Stimulated activated naive CD8-positive, alpha-beta T cell treated with anti-CD3 and anti-CD28 coated beads, Interleukin-15, Interleukin-2, amounts not matched to agents 100 ng/mL and 50 ng/mL, for 24 hours (primary cell): ENCODE measurements at regions not wholly inside any gene's neighbourhood (a gene's known extent, or its start where the extent isn't known, plus 50 kb on each side); places are given as distances from the start of the nearest gene placed in this dataset.

Source experiments
- H3K27ac Mint-ChIP-seq: one replicate; pipeline ENCODE4 v1.8.0; 2021; ENCODE audit warnings: mild to moderate bottlenecking, mixed read lengths
- H3K27me3 Mint-ChIP-seq: one replicate; pipeline ENCODE4 v1.8.0; 2021; ENCODE audit warnings: mixed read lengths
- H3K36me3 Mint-ChIP-seq: one replicate; pipeline ENCODE4 v1.8.0; 2021; ENCODE audit warnings: low read depth, mixed read lengths
- H3K4me1 Mint-ChIP-seq: one replicate; pipeline ENCODE4 v1.8.0; 2021; ENCODE audit warnings: low read depth, mixed read lengths
- H3K4me3 Mint-ChIP-seq: one replicate; pipeline ENCODE4 v1.8.0; 2021; ENCODE audit warnings: mild to moderate bottlenecking, mixed read lengths
- H3K9me3 Mint-ChIP-seq: one replicate; pipeline ENCODE4 v1.8.0; 2021; ENCODE audit warnings: mixed read lengths

GRCh38 chr15:96170979-96171739 lies 159.3 kb upstream of the NR2F2 start:
- Mint-ChIP-seq H3K9me3 (peaks cover 12% of the 10 kb centered on the region), H3K4me1 (no peaks in the 10 kb centered on the region), H3K36me3 (no peaks in the 10 kb centered on the region), H3K4me3 (no peak overlapping the region), H3K27me3 (peaks cover 17% of the 10 kb centered on the region), H3K27ac (no peak overlapping the region)

DNA sequence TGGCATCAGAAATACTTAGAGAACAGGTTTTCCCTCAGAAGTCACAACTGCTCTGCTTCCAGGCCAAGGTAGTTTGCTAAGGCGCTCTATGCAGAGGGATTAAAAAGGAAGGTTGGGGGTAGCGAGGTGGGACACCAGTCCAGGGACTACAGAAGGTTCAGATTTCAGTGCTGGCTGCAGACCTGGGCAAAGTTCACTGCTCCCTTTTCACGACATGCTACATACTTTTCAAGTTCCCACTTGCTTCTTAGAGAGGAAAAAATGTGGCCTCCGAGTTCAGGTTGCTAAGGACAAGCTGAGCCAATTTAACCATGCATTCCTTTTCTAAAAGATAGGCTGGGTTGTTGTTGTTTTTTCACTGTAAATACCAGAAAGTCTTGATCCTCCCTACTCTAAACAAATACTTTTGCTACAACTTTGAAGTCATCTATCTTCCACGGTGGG lies 158.6 kb upstream of the NR2F2 start:
- Mint-ChIP-seq H3K4me3 (no peak overlapping the region), H3K36me3 (no peaks in the 10 kb centered on the region), H3K4me1 (no peaks in the 10 kb centered on the region), H3K27ac (no peak overlapping the region), H3K27me3 (peaks cover 10% of the 10 kb centered on the region), H3K9me3 (peaks cover 12% of the 10 kb centered on the region)

DNA sequence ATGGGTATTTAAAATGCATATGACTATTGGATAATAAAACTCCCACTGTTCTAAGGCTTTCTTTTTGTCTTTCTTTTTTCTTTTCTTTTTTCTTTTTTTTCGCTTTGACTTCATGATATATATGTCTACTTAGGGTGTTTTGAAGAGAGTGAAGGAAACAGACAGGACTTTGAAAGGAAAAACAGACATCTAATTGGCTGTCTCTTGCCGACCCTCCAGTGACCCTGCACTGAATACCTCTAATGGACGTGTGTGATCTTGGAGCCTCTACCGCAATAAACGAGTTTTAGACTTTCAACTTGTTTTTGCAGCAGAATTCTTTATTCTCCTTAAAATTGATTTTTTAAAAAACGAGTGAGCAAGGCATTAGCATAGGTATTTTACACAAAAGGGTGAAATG lies 158.1 kb upstream of the NR2F2 start:
- H3K4me3 Mint-ChIP-seq = no peak overlapping the region
- H3K9me3 Mint-ChIP-seq = peaks cover 12% of the 10 kb centered on the region
- peaks cover 7% of the 10 kb centered on the region for H3K27me3 Mint-ChIP-seq
- no peaks in the 10 kb centered on the region for H3K4me1 Mint-ChIP-seq
- H3K27ac Mint-ChIP-seq = no peak overlapping the region
- H3K36me3 Mint-ChIP-seq = no peaks in the 10 kb centered on the region

GRCh38 chr15:96176831-96177230 lies 153.7 kb upstream of the NR2F2 start:
- Mint-ChIP-seq H3K4me1 (no peaks in the 10 kb centered on the region), H3K4me3 (no peak overlapping the region), H3K27ac (no peak overlapping the region), H3K36me3 (no peaks in the 10 kb centered on the region), H3K27me3 (peaks cover 4% of the 10 kb centered on the region), H3K9me3 (no peaks in the 10 kb centered on the region)

DNA sequence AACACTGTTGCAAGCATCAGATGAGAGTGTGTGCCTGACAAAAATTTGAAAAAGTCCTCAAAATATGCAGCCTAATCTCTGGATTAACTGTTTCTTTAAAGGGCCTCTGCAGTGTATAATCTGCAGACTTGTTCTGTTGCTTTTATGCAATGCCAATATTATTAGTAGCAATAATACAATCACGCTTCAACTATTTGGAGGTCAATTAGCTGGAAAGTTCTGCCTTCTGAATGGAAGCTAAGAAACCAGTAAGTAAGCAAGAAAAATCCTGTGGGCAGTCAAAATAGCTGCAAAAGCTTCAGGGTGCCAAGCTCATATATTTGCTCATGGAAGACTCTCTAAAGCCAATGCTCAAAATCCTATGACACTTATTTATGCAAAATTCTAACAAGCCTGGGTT lies 153.2 kb upstream of the NR2F2 start:
- Mint-ChIP-seq H3K4me1 (no peaks in the 10 kb centered on the region), H3K27me3 (peaks cover 4% of the 10 kb centered on the region), H3K36me3 (no peaks in the 10 kb centered on the region), H3K27ac (no peak overlapping the region), H3K4me3 (no peak overlapping the region), H3K9me3 (no peaks in the 10 kb centered on the region)

DNA sequence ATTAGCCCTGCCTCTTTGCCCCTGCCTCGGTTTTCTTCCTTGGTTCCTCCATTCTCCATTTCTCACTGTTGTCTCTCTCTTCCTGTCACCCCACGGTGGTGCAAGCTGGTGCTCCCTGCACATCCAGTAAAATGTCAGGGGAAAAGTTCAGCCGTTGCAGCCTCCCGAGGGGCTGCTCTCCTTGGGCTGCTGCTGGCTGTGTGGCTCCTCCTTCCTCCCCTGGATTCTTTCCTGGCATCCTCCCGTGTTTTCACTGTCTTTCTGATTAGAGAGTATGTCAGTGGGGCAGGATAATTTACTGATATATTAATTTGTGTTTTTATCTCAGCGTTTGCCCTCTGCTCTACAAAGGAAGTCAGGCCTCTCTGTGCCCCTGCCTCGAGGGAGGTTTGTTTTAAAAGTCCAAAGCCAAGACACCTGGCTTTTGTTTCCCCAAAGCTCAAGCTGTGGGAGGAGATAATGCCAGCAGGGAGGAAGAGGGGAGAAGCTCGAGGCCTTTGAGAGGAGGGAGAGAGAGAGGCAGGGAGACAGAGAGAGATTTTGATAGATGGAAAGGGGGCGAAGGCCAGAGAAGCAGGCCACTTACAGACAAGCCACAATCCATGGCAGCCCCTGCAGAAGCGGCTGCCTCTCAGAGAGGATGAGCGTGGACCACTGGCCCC lies 150.3 kb upstream of the NR2F2 start:
- Mint-ChIP-seq H3K27ac (no peak overlapping the region), H3K9me3 (no peaks in the 10 kb centered on the region), H3K4me1 (no peaks in the 10 kb centered on the region), H3K4me3 (no peak overlapping the region), H3K27me3 (peaks cover 4% of the 10 kb centered on the region), H3K36me3 (no peaks in the 10 kb centered on the region)

DNA sequence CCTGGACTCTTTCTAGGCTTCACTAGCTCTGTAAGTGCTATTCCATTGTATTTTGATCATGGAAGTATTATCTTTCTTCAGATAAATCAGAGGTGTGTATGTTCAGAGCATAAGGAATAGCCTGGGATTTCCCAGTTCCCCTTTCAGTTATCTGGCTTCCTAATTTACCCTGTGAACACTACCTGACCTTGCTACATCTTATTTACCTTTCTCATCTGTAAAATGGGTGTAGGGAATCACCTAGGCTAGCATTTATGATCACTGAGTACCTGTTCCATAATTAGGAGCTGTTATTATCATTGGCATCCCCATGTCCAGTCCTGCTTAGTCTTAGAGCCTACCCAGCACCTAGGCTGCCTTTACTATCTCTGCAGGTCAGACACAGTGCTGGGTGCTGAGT lies 149.3 kb upstream of the NR2F2 start:
- Mint-ChIP-seq H3K4me1 (no peaks in the 10 kb centered on the region), H3K27ac (no peak overlapping the region), H3K9me3 (no peaks in the 10 kb centered on the region), H3K27me3 (peaks cover 4% of the 10 kb centered on the region), H3K36me3 (no peaks in the 10 kb centered on the region), H3K4me3 (no peak overlapping the region)

- H3K36me3 Mint-ChIP-seq = no peaks in the 10 kb centered on the region
- no peak overlapping the region for H3K4me3 Mint-ChIP-seq
- no peaks in the 10 kb centered on the region for H3K9me3 Mint-ChIP-seq
- no peaks in the 10 kb centered on the region for H3K4me1 Mint-ChIP-seq
- peaks cover 4% of the 10 kb centered on the region for H3K27me3 Mint-ChIP-seq
- no peak overlapping the region for H3K27ac Mint-ChIP-seq
These were observed 148.6 kb upstream of the NR2F2 start for GRCh38 chr15:96181873-96182301.

DNA sequence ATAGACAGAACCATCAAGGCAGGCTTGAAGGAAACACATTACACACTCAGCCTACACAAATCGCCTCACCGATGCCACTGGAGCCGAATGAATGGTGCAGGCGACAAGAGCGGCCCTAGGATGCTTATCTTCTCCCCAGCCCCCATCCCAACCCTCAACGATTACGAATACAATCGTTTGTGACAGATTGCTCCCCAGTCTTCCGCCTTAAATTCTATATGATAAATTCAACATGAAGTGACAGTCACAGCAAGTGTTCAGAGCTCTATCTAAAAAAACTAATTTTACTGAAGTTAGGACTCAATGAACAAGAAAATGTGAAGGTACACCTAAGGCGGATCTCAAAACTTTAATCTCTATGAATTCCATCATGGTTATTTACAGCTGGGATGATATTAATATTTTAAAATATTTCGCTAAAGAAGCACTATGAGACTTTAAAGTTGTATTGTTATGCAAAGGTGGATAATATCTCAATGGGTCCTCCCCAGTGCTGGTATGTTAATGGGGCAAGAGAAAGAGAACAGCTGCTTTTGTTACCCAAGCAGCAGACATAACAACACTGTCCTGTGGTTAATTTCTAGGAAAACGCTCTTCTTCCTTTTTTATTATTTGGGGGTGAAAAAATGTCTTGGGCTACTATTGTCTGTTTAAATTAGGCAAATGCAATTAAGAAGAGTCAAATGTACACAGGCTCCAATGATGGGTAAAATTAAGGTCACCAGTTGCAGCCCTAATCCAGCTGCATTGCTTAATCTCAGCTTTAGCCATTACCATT lies 147.6 kb upstream of the NR2F2 start:
- Mint-ChIP-seq H3K36me3 (no peaks in the 10 kb centered on the region), H3K4me1 (no peaks in the 10 kb centered on the region), H3K27me3 (peaks cover 4% of the 10 kb centered on the region), H3K4me3 (no peak overlapping the region), H3K27ac (no peak overlapping the region), H3K9me3 (no peaks in the 10 kb centered on the region)

GRCh38 chr15:96183514-96183850 lies 147.0 kb upstream of the NR2F2 start:
- Mint-ChIP-seq H3K27me3 (peaks cover 4% of the 10 kb centered on the region), H3K27ac (no peak overlapping the region), H3K9me3 (no peaks in the 10 kb centered on the region), H3K4me1 (no peaks in the 10 kb centered on the region), H3K4me3 (no peak overlapping the region), H3K36me3 (no peaks in the 10 kb centered on the region)

DNA sequence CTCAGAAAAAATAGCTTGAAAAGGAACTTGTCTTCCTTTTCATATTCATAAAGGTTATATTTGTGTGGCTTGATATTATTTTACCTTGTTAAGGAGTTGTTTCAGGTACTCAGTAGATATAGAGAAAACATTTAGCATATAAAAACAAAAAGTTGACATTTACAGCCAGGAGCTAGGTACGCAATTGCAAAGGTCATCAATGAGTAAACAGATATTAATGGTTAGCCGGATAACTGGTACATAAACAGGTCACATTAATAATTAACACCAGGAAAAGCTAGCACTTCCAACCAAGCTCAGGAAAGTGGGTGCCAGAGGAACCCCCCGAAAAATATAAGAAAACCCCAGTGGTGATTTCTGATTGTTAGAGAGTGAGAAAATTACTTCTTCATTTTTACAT lies 146.6 kb upstream of the NR2F2 start:
- Mint-ChIP-seq H3K4me1 (no peaks in the 10 kb centered on the region), H3K27ac (no peak overlapping the region), H3K9me3 (no peaks in the 10 kb centered on the region), H3K36me3 (no peaks in the 10 kb centered on the region), H3K4me3 (no peak overlapping the region), H3K27me3 (peaks cover 4% of the 10 kb centered on the region)

DNA sequence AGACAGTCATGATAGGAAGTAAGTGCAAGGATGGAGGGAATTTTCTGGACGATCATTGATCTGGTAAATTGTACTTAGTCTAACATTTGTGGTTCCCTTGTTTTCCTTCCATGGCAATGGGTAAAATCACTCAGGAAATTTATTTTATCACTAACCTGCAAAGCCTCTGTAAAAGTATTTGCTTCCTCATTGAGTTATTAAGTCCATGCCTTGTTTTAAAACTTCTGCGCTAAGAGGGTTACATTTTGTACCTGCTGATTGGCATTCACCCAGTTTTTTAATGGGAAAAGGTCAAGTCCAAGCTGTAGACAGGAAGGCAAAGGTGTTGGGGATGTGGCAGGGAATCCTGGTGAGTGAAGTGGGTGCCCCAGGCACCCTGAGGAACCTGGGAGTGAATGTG lies 146.2 kb upstream of the NR2F2 start:
- no peaks in the 10 kb centered on the region for H3K36me3 Mint-ChIP-seq
- H3K27me3 Mint-ChIP-seq = peaks cover 4% of the 10 kb centered on the region
- H3K4me1 Mint-ChIP-seq = no peaks in the 10 kb centered on the region
- no peak overlapping the region for H3K27ac Mint-ChIP-seq
- no peaks in the 10 kb centered on the region for H3K9me3 Mint-ChIP-seq
- no peak overlapping the region for H3K4me3 Mint-ChIP-seq

DNA sequence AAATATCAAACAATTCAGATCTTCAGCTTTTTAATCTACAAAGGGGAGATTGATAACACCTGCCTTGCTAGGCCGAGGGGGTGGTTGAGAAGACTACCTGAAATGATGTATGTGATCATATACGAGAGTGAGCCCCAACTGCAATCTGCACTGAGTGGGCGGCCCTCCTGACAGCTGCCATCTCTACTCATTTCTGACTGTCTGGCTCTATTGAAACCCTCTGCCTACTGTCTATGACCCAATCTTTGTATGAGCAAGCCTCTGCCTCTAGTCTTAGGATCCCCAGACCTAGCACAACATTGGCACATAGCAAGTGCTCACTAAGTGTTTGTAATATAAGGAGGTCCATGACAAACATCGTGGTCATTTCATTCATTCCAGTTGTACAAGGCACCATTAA lies 144.4 kb upstream of the NR2F2 start:
- Mint-ChIP-seq H3K27ac (no peak overlapping the region), H3K36me3 (no peaks in the 10 kb centered on the region), H3K27me3 (no peaks in the 10 kb centered on the region), H3K9me3 (peaks cover 4% of the 10 kb centered on the region), H3K4me3 (no peak overlapping the region), H3K4me1 (no peaks in the 10 kb centered on the region)

DNA sequence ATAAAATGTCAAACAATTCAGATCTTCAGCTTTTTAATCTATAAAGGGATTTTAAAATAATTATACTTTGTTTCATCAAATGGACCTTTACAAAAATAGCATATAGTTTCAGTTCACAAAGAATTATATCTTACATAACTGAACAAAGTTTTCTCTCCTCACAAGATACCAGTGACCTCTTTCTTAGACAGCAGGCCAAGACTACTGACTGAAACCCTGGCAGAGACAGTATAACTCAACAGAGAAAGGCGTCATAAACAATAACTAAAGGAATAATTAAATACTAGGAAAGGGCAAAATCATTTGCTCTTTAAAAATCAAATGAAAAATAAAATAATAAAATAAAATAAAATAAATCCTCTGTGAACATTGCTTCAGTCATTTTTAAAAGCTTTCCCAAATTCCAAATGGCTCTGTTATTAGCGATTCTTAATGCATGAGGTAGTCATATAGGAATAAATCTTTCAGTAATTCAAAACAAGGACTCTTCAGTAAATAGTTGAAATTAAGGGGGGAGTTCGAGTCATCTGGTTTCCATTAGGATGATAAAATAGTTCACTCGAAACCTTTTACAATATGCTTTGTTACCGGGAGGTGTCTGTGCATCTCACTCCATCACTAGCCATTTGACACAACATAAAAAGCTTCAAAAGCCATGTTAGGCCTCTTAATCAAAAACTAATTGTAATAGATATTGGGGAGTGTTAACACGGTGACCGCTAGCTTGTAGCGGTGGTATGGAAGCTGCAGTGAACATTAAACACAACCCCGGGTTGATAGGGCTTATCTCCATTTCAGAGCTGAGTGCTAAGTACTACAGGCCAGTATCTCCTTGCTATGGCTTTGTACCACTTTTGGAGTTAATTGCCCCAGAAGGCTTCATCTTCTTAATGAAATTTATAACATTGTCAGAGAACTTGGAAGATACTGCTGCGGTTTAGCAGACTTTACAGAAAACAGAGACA lies 142.9 kb upstream of the NR2F2 start:
- H3K36me3 Mint-ChIP-seq = no peaks in the 10 kb centered on the region
- no peak overlapping the region for H3K27ac Mint-ChIP-seq
- no peak overlapping the region for H3K4me3 Mint-ChIP-seq

More for the DNA sequence above, 142.9 kb upstream of the NR2F2 start:
- Mint-ChIP-seq H3K27me3 (no peaks in the 10 kb centered on the region), H3K4me1 (no peaks in the 10 kb centered on the region), H3K9me3 (peaks cover 4% of the 10 kb centered on the region)
